ENCODE measurements at regions not wholly inside any gene's neighbourhood (a gene's known extent, or its start where the extent isn't known, plus 50 kb on each side); places are given as distances from the start of the nearest gene placed in this dataset.

GRCh38 chr5:109996246-109996645 is 306.5 kb downstream of the MAN2A1 start:
- CTCF ChIA-PET = no interaction called here
- dilution Hi-C loops (cut with HindIII; ENCODE audit: low sequenced_read_pairs, unreplicated experiment) = no loop called here
- Histone ChIP-seq H2BK15ac (ENCODE audit: low read depth, low read length) (no peak overlapping the region), H4K91ac (ENCODE audit: insufficient read depth, low read depth, low read length) (no peak overlapping the region), H4K20me1 (ENCODE audit: insufficient read depth, low read length) (no peaks in the 10 kb centered on the region), H3K4me3 (ENCODE audit: insufficient read depth, low read depth, low read length) (no peak overlapping the region), H2BK5ac (ENCODE audit: low read depth, low read length, poor library complexity, severe bottlenecking) (no peak overlapping the region), H3K18ac (ENCODE audit: low read depth, low read length) (no peak overlapping the region), H3K4ac (ENCODE audit: low read depth, low read length) (no peak overlapping the region), H2AK9ac (replicated peaks; ENCODE audit: low read depth, low read length, poor library complexity) (no peak overlapping the region), H4K5ac (ENCODE audit: low read depth, low read length) (no peak overlapping the region), H2AK5ac (ENCODE audit: low read depth, low read length) (no peak overlapping the region), H3K4me1 (ENCODE audit: control insufficient read depth, insufficient read depth, low read length) (no peaks in the 10 kb centered on the region), H3K56ac (ENCODE audit: extremely low read depth, insufficient read depth, low read length) (no peak overlapping the region), H3K9me1 (ENCODE audit: insufficient read depth, low read length) (no peaks in the 10 kb centered on the region), H4K8ac (ENCODE audit: low read depth in 2 of 2, low read length in 2 of 2) (no peak overlapping the region), H3K9ac (ENCODE audit: low read depth, low read length) (no peak overlapping the region), H3K27ac (ENCODE audit: insufficient read depth, low read length) (no peak overlapping the region), H3K23ac (ENCODE audit: low read depth, low read length) (no peak overlapping the region), H2AFZ (replicated peaks; ENCODE audit: low read length, poor library complexity) (no peak overlapping the region), H2BK20ac (ENCODE audit: low read depth, low read length) (no peak overlapping the region), H3K14ac (replicated peaks; ENCODE audit: low read depth, low read length) (no peak overlapping the region), H3K36me3 (ENCODE audit: control insufficient read depth, insufficient read depth, low read length) (no peaks in the 10 kb centered on the region), H3K79me1 (ENCODE audit: low read depth in 1 of 2, low read length in 2 of 2) (no peaks in the 10 kb centered on the region), H3K4me2 (ENCODE audit: low read depth, low read length) (no peak overlapping the region), H3K27me3 (ENCODE audit: control insufficient read depth, insufficient read depth, low read length) (no peaks in the 10 kb centered on the region), H2BK120ac (ENCODE audit: low read depth, low read length) (no peak overlapping the region), H3K9me3 (ENCODE audit: control insufficient read depth, insufficient read depth, low read length) (no peaks in the 10 kb centered on the region)
- POLR2A ChIA-PET (ENCODE audit: unreplicated experiment) = no interaction called here
- in situ Hi-C loops (cut with MboI; ENCODE audit: low sequenced_read_pairs) = no loop called here
- WGBS, 2 experiments (ENCODE audit: extremely low coverage in 2 of 2, insufficient read length in 1 of 2) = 0% methylated on average over 1 of the region's 2 CpGs; no CpG with 5 or more reads in 1 of the 2 experiments
- ATAC-seq (ENCODE audit: low read depth) = no peak
- intact Hi-C loops (cut with micrococcal nuclease) = no loop called here
- no TSS peak for BruUV-seq (replicated peaks)
- no peak for DNase-seq
- TF ChIP-seq BHLHE40 (IDR thresholded peaks at IDR 0.05; ENCODE audit: low read depth, low read length) (no peak), POLR2A (IDR thresholded peaks at IDR 0.05; ENCODE audit: low read depth, low read length) (no peak), MAFK (IDR thresholded peaks at IDR 0.05; ENCODE audit: low read depth, low read length) (no peak), RCOR1 (IDR thresholded peaks at IDR 0.05; ENCODE audit: insufficient replicate concordance, low read length) (no peak), FOS (IDR thresholded peaks at IDR 0.05; ENCODE audit: low read depth, low read length) (no peak), USF2 (IDR thresholded peaks at IDR 0.05; ENCODE audit: low read depth, low read length) (no peak), NFE2L2 (IDR thresholded peaks at IDR 0.05; ENCODE audit: low read depth, low read length) (no peak), MAZ (IDR thresholded peaks at IDR 0.05; ENCODE audit: borderline replicate concordance, low read depth, low read length) (no peak), CHD1 (IDR thresholded peaks at IDR 0.05; ENCODE audit: low read depth, low read length) (no peak), MXI1 (IDR thresholded peaks at IDR 0.05; ENCODE audit: borderline replicate concordance, low read depth, low read length) (no peak), SMC3 (IDR thresholded peaks at IDR 0.05; ENCODE audit: low read depth, low read length) (no peak), RAD21 (IDR thresholded peaks at IDR 0.05; ENCODE audit: low read length) (no peak), CTCF (conservative IDR thresholded peaks at IDR 0.05; ENCODE audit: low read depth, low read length) (no peak), RFX5 (IDR thresholded peaks at IDR 0.05; ENCODE audit: low read depth, low read length) (no peak), CEBPB (IDR thresholded peaks at IDR 0.05; ENCODE audit: low read depth, low read length) (no peak)
- TF ChIP-seq, protein P1, sequence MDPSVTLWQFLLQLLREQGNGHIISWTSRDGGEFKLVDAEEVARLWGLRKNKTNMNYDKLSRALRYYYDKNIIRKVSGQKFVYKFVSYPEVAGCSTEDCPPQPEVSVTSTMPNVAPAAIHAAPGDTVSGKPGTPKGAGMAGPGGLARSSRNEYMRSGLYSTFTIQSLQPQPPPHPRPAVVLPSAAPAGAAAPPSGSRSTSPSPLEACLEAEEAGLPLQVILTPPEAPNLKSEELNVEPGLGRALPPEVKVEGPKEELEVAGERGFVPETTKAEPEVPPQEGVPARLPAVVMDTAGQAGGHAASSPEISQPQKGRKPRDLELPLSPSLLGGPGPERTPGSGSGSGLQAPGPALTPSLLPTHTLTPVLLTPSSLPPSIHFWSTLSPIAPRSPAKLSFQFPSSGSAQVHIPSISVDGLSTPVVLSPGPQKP (IDR thresholded peaks at IDR 0.05; ENCODE audit: borderline replicate concordance, low read depth, low read length) = no peak

Data from IMR-90 (cell line).